ENCODE measurements at regions not wholly inside any gene's neighbourhood (a gene's known extent, or its start where the extent isn't known, plus 50 kb on each side); places are given as distances from the start of the nearest gene placed in this dataset.
"Not testable (repeated sequence)": the region's sequence is repeated elsewhere in the genome, so short reads cannot be mapped to it uniquely, and the experiment has no call there.

DNA sequence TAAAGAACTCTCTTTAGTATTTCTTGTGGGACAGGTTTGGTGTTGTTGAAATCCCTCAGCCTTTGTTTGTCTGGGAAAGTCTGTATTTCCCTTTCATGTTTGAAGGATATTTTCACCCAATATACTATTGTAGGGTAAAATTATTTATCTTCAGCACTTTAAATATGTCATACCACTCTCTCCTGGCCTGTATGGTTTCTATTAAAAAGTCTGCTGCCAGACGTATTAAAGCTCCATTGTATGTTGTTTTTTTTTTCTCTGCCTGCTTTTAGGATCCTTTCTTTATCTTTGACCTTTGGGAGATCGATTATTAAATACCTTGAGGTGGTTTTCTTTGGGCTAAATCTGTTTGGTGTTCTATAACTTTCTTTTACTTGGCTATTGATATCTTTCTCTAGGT lies 119.0 kb upstream of the TBC1D5 start:
- Mint-ChIP-seq H3K27me3 (ENCODE audit: insufficient read depth) (no peaks in the 10 kb centered on the region), H3K4me1 (peaks cover 16% of the 10 kb centered on the region), H3K27ac (peak overlapping the region; percentile 100), H3K4me3 (peak overlapping the region; percentile 89), H3K9me3 (peaks cover 28% of the 10 kb centered on the region), H3K36me3 (ENCODE audit: low read depth) (peaks cover 37% of the 10 kb centered on the region)
- H3K27ac ChIP-seq (ENCODE audit: low read depth, low read length) = no peak overlapping the region
- TF ChIP-seq, protein P1, sequence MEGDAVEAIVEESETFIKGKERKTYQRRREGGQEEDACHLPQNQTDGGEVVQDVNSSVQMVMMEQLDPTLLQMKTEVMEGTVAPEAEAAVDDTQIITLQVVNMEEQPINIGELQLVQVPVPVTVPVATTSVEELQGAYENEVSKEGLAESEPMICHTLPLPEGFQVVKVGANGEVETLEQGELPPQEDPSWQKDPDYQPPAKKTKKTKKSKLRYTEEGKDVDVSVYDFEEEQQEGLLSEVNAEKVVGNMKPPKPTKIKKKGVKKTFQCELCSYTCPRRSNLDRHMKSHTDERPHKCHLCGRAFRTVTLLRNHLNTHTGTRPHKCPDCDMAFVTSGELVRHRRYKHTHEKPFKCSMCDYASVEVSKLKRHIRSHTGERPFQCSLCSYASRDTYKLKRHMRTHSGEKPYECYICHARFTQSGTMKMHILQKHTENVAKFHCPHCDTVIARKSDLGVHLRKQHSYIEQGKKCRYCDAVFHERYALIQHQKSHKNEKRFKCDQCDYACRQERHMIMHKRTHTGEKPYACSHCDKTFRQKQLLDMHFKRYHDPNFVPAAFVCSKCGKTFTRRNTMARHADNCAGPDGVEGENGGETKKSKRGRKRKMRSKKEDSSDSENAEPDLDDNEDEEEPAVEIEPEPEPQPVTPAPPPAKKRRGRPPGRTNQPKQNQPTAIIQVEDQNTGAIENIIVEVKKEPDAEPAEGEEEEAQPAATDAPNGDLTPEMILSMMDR (conservative IDR thresholded peaks at IDR 0.05) = no peak
- H3K36me3 ChIP-seq (ENCODE audit: control insufficient read depth, insufficient read depth, low read length) = peaks cover 10% of the 10 kb centered on the region
- H3K9ac ChIP-seq (ENCODE audit: extremely low read depth, low read length, poor library complexity, severe bottlenecking) = peak overlapping the region; percentile 48
- DNase-seq = no peak
- WGBS, 2 experiments (ENCODE audit: insufficient coverage in 1 of 2, insufficient read length in 1 of 2) = 71 to 80% methylated on average over 1 of the region's 2 CpGs
- peaks cover 19% of the 10 kb centered on the region for H3K9me3 ChIP-seq (ENCODE audit: control insufficient read depth, low read length)
- peak overlapping the region; percentile 82 for H3K4me3 ChIP-seq (ENCODE audit: low read length)
- H3K4me1 ChIP-seq (ENCODE audit: control insufficient read depth, insufficient read depth, low read length) = no peaks in the 10 kb centered on the region
- H3K27me3 ChIP-seq (ENCODE audit: control insufficient read depth, insufficient read depth, low read length, poor library complexity, severe bottlenecking) = no peaks in the 10 kb centered on the region

GRCh38 chr3:17860840-17861471 lies 118.5 kb upstream of the TBC1D5 start:
- Histone ChIP-seq H3K9me3 (ENCODE audit: control insufficient read depth, low read length) (peaks cover 24% of the 10 kb centered on the region), H3K9ac (ENCODE audit: extremely low read depth, low read length, poor library complexity, severe bottlenecking) (peak overlapping the region; percentile 48)
- WGBS, 2 experiments (ENCODE audit: insufficient coverage in 1 of 2, insufficient read length in 1 of 2) = 54 to 100% methylated on average over 2 to 35 of the region's 35 CpGs
- not testable (repeated sequence) for H3K27ac ChIP-seq (ENCODE audit: low read depth, low read length); H3K4me1 ChIP-seq (ENCODE audit: control insufficient read depth, insufficient read depth, low read length); DNase-seq; H3K27me3 Mint-ChIP-seq (ENCODE audit: insufficient read depth); H3K36me3 ChIP-seq (ENCODE audit: control insufficient read depth, insufficient read depth, low read length); H3K4me3 ChIP-seq (ENCODE audit: low read length); H3K27me3 ChIP-seq (ENCODE audit: control insufficient read depth, insufficient read depth, low read length, poor library complexity, severe bottlenecking)
- Mint-ChIP-seq H3K27ac (peak overlapping the region; percentile 100), H3K9me3 (peaks cover 33% of the 10 kb centered on the region), H3K36me3 (ENCODE audit: low read depth) (peaks cover 36% of the 10 kb centered on the region), H3K4me3 (peak overlapping the region; percentile 89), H3K4me1 (peaks cover 16% of the 10 kb centered on the region)

GRCh38 chr3:17852217-17852616 lies 109.8 kb upstream of the TBC1D5 start:
- H3K4me3 Mint-ChIP-seq = no peak overlapping the region
- peaks cover 6% of the 10 kb centered on the region for H3K27me3 Mint-ChIP-seq (ENCODE audit: insufficient read depth)
- no peaks in the 10 kb centered on the region for H3K4me1 ChIP-seq (ENCODE audit: control insufficient read depth, insufficient read depth, low read length)
- peaks cover 50% of the 10 kb centered on the region for H3K9me3 Mint-ChIP-seq
- H3K36me3 Mint-ChIP-seq (ENCODE audit: low read depth) = peaks cover 15% of the 10 kb centered on the region
- TF ChIP-seq, protein P1 (conservative IDR thresholded peaks at IDR 0.05) = no peak
- H3K4me1 Mint-ChIP-seq = peaks cover 5% of the 10 kb centered on the region
- WGBS, 2 experiments (ENCODE audit: insufficient coverage in 1 of 2, insufficient read length in 1 of 2) = 95% methylated on average over 1 of the region's 1 CpG; no CpG with 5 or more reads in 1 of the 2 experiments
- no peak overlapping the region for H3K27ac Mint-ChIP-seq
- no peaks in the 10 kb centered on the region for H3K36me3 ChIP-seq (ENCODE audit: control insufficient read depth, insufficient read depth, low read length)
- no peaks in the 10 kb centered on the region for H3K27me3 ChIP-seq (ENCODE audit: control insufficient read depth, insufficient read depth, low read length, poor library complexity, severe bottlenecking)
- no peak overlapping the region for H3K4me3 ChIP-seq (ENCODE audit: low read length)
- H3K27ac ChIP-seq (ENCODE audit: low read depth, low read length) = no peak overlapping the region
- no peak for DNase-seq
- H3K9ac ChIP-seq (ENCODE audit: extremely low read depth, low read length, poor library complexity, severe bottlenecking) = no peak overlapping the region
- H3K9me3 ChIP-seq (ENCODE audit: control insufficient read depth, low read length) = peaks cover 45% of the 10 kb centered on the region

- Mint-ChIP-seq H3K4me1 (peaks cover 19% of the 10 kb centered on the region), H3K9me3 (peaks cover 32% of the 10 kb centered on the region), H3K36me3 (ENCODE audit: low read depth) (peaks cover 4% of the 10 kb centered on the region), H3K4me3 (no peak overlapping the region), H3K27ac (no peak overlapping the region), H3K27me3 (ENCODE audit: insufficient read depth) (peaks cover 2% of the 10 kb centered on the region)
- Histone ChIP-seq H3K27ac (ENCODE audit: low read depth, low read length) (no peak overlapping the region), H3K4me1 (ENCODE audit: control insufficient read depth, insufficient read depth, low read length) (peaks cover 9% of the 10 kb centered on the region), H3K9ac (ENCODE audit: extremely low read depth, low read length, poor library complexity, severe bottlenecking) (no peak overlapping the region), H3K27me3 (ENCODE audit: control insufficient read depth, insufficient read depth, low read length, poor library complexity, severe bottlenecking) (no peaks in the 10 kb centered on the region), H3K4me3 (ENCODE audit: low read length) (no peak overlapping the region), H3K9me3 (ENCODE audit: control insufficient read depth, low read length) (peaks cover 31% of the 10 kb centered on the region), H3K36me3 (ENCODE audit: control insufficient read depth, insufficient read depth, low read length) (no peaks in the 10 kb centered on the region)
- no peak for DNase-seq
- TF ChIP-seq, protein P1 (conservative IDR thresholded peaks at IDR 0.05) = no peak
Observed at GRCh38 chr3:17850448-17850847, 108.0 kb upstream of the TBC1D5 start.

All from endodermal cell (in vitro differentiated cells).